ENCODE measurements at regions not wholly inside any gene's neighbourhood (a gene's known extent, or its start where the extent isn't known, plus 50 kb on each side); places are given as distances from the start of the nearest gene placed in this dataset.

DNA sequence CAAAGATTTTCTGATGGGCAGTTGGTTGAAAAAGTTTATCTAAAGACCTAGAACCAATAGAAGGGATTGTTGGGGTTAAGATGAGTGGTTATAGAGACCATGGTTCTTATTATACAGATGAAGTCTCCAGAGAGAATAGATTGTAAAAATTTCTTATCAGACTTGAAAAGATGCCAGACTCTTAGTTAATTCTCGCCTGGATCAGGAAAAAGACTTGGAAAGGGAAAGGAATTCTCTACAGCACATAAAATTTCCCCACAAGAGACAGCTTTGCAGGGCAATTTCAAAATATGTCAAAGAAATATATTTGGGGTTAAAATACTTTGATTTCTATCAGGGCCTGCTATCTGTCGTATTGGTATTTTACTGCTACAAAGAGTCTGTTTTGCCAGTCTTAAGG is 582.6 kb downstream of the UTRN start (continued):
- TF ChIP-seq, protein P1, sequence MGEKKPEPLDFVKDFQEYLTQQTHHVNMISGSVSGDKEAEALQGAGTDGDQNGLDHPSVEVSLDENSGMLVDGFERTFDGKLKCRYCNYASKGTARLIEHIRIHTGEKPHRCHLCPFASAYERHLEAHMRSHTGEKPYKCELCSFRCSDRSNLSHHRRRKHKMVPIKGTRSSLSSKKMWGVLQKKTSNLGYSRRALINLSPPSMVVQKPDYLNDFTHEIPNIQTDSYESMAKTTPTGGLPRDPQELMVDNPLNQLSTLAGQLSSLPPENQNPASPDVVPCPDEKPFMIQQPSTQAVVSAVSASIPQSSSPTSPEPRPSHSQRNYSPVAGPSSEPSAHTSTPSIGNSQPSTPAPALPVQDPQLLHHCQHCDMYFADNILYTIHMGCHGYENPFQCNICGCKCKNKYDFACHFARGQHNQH (CRISPR knock-in tag; IDR thresholded peaks at IDR 0.05) = no peak
- TF ChIP-seq SP1 (IDR thresholded peaks at IDR 0.05) (no peak), SP1 (CRISPR knock-in tag; IDR thresholded peaks at IDR 0.05) (no peak), ZNF329 (CRISPR knock-in tag; IDR thresholded peaks at IDR 0.05; ENCODE audit: low read depth) (no peak), ZNF75D (CRISPR knock-in tag; IDR thresholded peaks at IDR 0.05; ENCODE audit: borderline replicate concordance) (no peak)
- TF ChIP-seq, protein P2, sequence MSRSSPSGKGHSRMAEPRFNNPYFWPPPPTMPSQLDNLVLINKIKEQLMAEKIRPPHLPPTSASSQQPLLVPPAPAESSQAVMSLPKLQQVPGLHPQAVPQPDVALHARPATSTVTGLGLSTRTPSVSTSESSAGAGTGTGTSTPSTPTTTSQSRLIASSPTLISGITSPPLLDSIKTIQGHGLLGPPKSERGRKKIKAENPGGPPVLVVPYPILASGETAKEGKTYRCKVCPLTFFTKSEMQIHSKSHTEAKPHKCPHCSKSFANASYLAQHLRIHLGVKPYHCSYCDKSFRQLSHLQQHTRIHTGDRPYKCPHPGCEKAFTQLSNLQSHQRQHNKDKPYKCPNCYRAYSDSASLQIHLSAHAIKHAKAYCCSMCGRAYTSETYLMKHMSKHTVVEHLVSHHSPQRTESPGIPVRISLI (CRISPR knock-in tag; IDR thresholded peaks at IDR 0.05; ENCODE audit: borderline replicate concordance) = no peak

DNA sequence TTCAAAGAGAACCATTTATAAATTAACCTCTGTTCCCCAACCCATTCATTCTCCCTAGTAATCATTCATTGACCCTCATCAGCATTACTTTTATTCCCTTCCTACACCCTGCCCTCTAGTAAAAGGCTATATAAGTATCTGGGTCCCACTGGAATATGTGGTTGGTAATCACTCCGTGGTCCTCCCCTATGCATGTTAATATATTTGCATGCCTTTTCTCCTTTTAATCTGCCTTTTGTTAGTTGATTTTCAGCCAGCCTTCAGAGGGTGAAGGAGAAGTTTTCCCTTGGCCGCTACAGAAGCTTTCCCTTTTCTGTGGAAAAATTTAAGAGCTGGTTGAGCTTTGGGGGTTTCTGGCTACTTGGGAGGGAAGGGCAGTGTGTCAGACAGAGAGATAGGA is 585.6 kb downstream of the UTRN start:
- POLR2A ChIA-PET = no interaction called here
- no peak overlapping the region for H3K27ac ChIP-seq (ENCODE audit: extremely low read length, insufficient read depth, low read length)
- FAIRE-seq (no peak), ATAC-seq (no peak), DNase-seq (ENCODE audit: low spot score) (no peak)
- no peak overlapping the region for H3K4me2 ChIP-seq (ENCODE audit: low read depth, low read length)
- intact Hi-C loops (cut with micrococcal nuclease; ENCODE audit: unreplicated experiment) (no loop called here), in situ Hi-C loops (cut with HindIII; ENCODE audit: extremely low pct_ligation_motif_present, low pct_unique_long_range_greater_than_20kb) (no loop called here)
- no peaks in the 10 kb centered on the region for H4K20me1 ChIP-seq (ENCODE audit: insufficient read depth, low read length)
- H3K4me3 ChIP-seq (replicated peaks in 1 of 3; ENCODE audit: insufficient read depth in 1 of 3, low read depth in 2 of 3, low read length in 3 of 3) = no peak overlapping the region
- CTCF ChIA-PET (ENCODE audit: low intra/inter-chr PET ratio, low total read pairs) = no interaction called here
- no peak overlapping the region for H3K9ac ChIP-seq (ENCODE audit: insufficient read depth, low read depth, low read length)
- H3K79me2 ChIP-seq (ENCODE audit: insufficient read depth, low read length) = no peaks in the 10 kb centered on the region
- H3K27me3 ChIP-seq (ENCODE audit: control insufficient read depth in 1 of 2, insufficient read depth in 2 of 2, low read length in 2 of 2) = no peaks in the 10 kb centered on the region
- no TSS peak for BruUV-seq (replicated peaks)
- no peaks in the 10 kb centered on the region for H3K4me1 ChIP-seq (ENCODE audit: insufficient read depth, low read length)
- 34% methylated on average over 2 of the region's 2 CpGs for whole genome bisulfite sequencing (ENCODE audit: low lambda C conversion rate)
- H3K9me3 ChIP-seq (ENCODE audit: low read length) = no peaks in the 10 kb centered on the region; the same call in 1 of the 2 replicates
- no peaks in the 10 kb centered on the region for H3K36me3 ChIP-seq (replicated peaks in 1 of 2; ENCODE audit: control insufficient read depth in 1 of 2, insufficient read depth in 2 of 2, low read length in 2 of 2)
- H2AFZ ChIP-seq (ENCODE audit: low read length) = no peak overlapping the region
- TF ChIP-seq ZNF333 (CRISPR knock-in tag; IDR thresholded peaks at IDR 0.05; ENCODE audit: borderline replicate concordance) (no peak), TP53 (CRISPR knock-in tag; conservative IDR thresholded peaks at IDR 0.05) (no peak), ZBTB7B (CRISPR knock-in tag; IDR thresholded peaks at IDR 0.05) (no peak), ZNF430 (CRISPR knock-in tag; IDR thresholded peaks at IDR 0.05) (no peak), ZNF326 (CRISPR knock-in tag; IDR thresholded peaks at IDR 0.05; ENCODE audit: borderline replicate concordance) (no peak), MEF2D (CRISPR knock-in tag; IDR thresholded peaks at IDR 0.05) (no peak), ZMYM2 (CRISPR knock-in tag; IDR thresholded peaks at IDR 0.05) (no peak), PHF5A (CRISPR knock-in tag; IDR thresholded peaks at IDR 0.05; ENCODE audit: low read depth, unreplicated experiment) (no peak), CEBPB (IDR thresholded peaks at IDR 0.05; ENCODE audit: borderline replicate concordance, low read depth, low read length) (no peak), ZNF549 (CRISPR knock-in tag; IDR thresholded peaks at IDR 0.05) (no peak), GTF2F1 (IDR thresholded peaks at IDR 0.05; ENCODE audit: low read length) (no peak), ZNF790 (CRISPR knock-in tag; IDR thresholded peaks at IDR 0.05; ENCODE audit: borderline replicate concordance) (no peak)
- TF ChIP-seq, protein P3, sequence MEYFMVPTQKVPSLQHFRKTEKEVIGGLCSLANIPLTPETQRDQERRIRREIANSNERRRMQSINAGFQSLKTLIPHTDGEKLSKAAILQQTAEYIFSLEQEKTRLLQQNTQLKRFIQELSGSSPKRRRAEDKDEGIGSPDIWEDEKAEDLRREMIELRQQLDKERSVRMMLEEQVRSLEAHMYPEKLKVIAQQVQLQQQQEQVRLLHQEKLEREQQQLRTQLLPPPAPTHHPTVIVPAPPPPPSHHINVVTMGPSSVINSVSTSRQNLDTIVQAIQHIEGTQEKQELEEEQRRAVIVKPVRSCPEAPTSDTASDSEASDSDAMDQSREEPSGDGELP (IDR thresholded peaks at IDR 0.05; ENCODE audit: borderline replicate concordance, low read depth) = no peak
- TF ChIP-seq, protein P4, sequence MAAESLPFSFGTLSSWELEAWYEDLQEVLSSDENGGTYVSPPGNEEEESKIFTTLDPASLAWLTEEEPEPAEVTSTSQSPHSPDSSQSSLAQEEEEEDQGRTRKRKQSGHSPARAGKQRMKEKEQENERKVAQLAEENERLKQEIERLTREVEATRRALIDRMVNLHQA (CRISPR knock-in tag; IDR thresholded peaks at IDR 0.05) = no peak
- TF ChIP-seq, protein P5, sequence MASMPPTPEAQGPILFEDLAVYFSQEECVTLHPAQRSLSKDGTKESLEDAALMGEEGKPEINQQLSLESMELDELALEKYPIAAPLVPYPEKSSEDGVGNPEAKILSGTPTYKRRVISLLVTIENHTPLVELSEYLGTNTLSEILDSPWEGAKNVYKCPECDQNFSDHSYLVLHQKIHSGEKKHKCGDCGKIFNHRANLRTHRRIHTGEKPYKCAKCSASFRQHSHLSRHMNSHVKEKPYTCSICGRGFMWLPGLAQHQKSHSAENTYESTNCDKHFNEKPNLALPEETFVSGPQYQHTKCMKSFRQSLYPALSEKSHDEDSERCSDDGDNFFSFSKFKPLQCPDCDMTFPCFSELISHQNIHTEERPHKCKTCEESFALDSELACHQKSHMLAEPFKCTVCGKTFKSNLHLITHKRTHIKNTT (CRISPR knock-in tag; IDR thresholded peaks at IDR 0.05) = no peak
- TF ChIP-seq, protein P6, sequence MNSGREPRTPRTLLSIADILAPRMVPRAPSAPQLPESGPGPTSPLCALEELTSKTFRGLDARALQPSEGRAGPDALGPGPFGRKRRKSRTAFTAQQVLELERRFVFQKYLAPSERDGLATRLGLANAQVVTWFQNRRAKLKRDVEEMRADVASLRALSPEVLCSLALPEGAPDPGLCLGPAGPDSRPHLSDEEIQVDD (CRISPR knock-in tag; IDR thresholded peaks at IDR 0.05; ENCODE audit: borderline replicate concordance) = no peak

Data from HepG2 (cell line).